Left lung (tissue), 4 donors: ENCODE measurements at regions not wholly inside any gene's neighbourhood (a gene's known extent, or its start where the extent isn't known, plus 50 kb on each side); places are given as distances from the start of the nearest gene placed in this dataset.
A peak's percentile ranks its signal among the peaks of the same experiment; 100 is the strongest.

Experiments
- ATAC-seq: fragments of 200-7000 bp; cut with Tn5 transposase; one replicate; pipeline ENCODE4 v1.9.1; 2020; ENCODE audit warnings: moderate library complexity
- DNase-seq, 4 donors: peaks; one replicate each; pipeline ENCODE4 v3.0.0-alpha.2; 2013 to 2020
- H3K27ac ChIP-seq, 2 donors: fragments of 200-600 bp; sonication (generic) in 1 of 2; one replicate each; pipeline versions ENCODE4 v1.5.0 to v1.8.0; 2020 to 2021
- H3K27me3 ChIP-seq, 2 donors: fragments of 200-600 bp; sonication (generic) in 1 of 2; one replicate each; pipeline versions ENCODE4 v1.5.0 to v1.8.0; 2020 to 2021
- H3K36me3 ChIP-seq, 2 donors: fragments of 200-600 bp; sonication (generic) in 1 of 2; one replicate each; pipeline versions ENCODE4 v1.5.0 to v1.8.0; 2020 to 2021
- H3K4me1 ChIP-seq, 2 donors: fragments of 200-600 bp; one replicate each; pipeline ENCODE4 v1.8.0; 2021
- H3K4me3 ChIP-seq, 2 donors: fragments of 200-600 bp; sonication (generic) in 1 of 2; one replicate each; pipeline versions ENCODE4 v1.5.0 to v1.8.0; 2020 to 2021; ENCODE audit warnings: mild to moderate bottlenecking in 1 of 2
- H3K9me3 ChIP-seq, 2 donors: fragments of 200-600 bp; sonication (generic) in 1 of 2; one replicate each; pipeline versions ENCODE4 v1.5.0 to v1.8.0; 2020 to 2021
- intact Hi-C, 2 donors: fragments of 100-400 bp; cut with DNase I; formaldehyde crosslinking; loops; one replicate each; pipeline versions ENCODE4 v1.11.2 to v1.14.2; 2022
- TF ChIP-seq, protein P1 (sequence below), 2 donors: fragments of 200-600 bp; sonication (generic) in 1 of 2; IDR thresholded peaks; one replicate each; pipeline versions ENCODE4 v1.5.0 to v1.8.0; 2021; ENCODE audit warnings: antibody characterized with exemption in 2 of 2
- donor health status: DM: no; HTN: yes; CAD: no.
- donor health status: DM: no; HTN: no; CAD: no.

DNA sequence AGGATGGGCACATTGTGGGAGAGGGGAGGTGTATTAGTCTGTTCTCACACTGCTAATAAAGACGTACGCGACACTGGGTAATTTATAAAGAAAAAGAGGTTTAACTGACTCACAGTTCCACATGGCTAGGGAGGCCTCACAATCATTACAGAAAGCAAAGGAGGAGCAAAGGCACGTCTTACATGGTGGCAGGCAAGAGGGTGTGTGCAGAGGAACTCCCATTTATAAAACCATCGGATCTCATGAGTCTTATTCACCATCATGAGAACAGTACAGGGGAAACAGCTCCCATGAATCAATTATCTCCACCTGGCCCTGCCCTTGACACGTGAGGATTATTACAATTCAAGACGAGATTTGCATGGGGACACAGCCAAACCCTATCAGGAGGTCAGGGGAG is 266.7 kb downstream of the HAUS1 start:
- Histone ChIP-seq H3K36me3 (no peaks in the 10 kb centered on the region), H3K4me1 (no peaks in the 10 kb centered on the region), H3K4me3 (no peak overlapping the region), H3K9me3 (no peaks in the 10 kb centered on the region), H3K27me3 (no peaks in the 10 kb centered on the region), H3K27ac (no peak overlapping the region)
- intact Hi-C loops: no loop called here
- DNase-seq: no peak
- no peak for ATAC-seq
- TF ChIP-seq, protein P1, sequence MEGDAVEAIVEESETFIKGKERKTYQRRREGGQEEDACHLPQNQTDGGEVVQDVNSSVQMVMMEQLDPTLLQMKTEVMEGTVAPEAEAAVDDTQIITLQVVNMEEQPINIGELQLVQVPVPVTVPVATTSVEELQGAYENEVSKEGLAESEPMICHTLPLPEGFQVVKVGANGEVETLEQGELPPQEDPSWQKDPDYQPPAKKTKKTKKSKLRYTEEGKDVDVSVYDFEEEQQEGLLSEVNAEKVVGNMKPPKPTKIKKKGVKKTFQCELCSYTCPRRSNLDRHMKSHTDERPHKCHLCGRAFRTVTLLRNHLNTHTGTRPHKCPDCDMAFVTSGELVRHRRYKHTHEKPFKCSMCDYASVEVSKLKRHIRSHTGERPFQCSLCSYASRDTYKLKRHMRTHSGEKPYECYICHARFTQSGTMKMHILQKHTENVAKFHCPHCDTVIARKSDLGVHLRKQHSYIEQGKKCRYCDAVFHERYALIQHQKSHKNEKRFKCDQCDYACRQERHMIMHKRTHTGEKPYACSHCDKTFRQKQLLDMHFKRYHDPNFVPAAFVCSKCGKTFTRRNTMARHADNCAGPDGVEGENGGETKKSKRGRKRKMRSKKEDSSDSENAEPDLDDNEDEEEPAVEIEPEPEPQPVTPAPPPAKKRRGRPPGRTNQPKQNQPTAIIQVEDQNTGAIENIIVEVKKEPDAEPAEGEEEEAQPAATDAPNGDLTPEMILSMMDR (IDR thresholded peaks at IDR 0.05): no peak

DNA sequence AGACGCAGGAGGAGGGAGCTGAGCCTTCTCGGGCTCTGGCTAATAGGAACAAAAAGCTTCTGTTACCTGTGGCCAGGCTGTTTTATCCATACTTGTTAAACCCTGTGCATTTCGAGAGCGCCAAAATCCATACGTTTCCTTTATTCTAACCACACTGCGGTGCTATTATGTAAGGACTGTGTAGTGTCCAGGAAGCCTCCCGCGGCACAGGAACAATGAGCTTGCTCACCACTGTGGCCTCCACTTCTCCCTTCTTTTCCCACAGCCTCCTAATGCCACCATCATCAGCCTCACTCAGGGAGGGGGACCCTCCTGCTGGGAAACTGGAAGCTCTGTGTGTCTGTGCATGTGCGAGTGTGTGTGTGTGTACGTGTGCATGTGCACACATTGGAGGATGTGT is 268.5 kb downstream of the HAUS1 start:
- Histone ChIP-seq H3K9me3 (no peaks in the 10 kb centered on the region), H3K4me1 (no peaks in the 10 kb centered on the region), H3K27me3 (no peaks in the 10 kb centered on the region), H3K36me3 (no peaks in the 10 kb centered on the region), H3K4me3 (no peak overlapping the region), H3K27ac (no peak overlapping the region)
- TF ChIP-seq, protein P1 (IDR thresholded peaks at IDR 0.05): no peak
- DNase-seq: no peak
- ATAC-seq: no peak
- intact Hi-C loops: no loop called here

GRCh38 chr18:46373131-46373530 is 268.9 kb downstream of the HAUS1 start:
- no peaks in the 10 kb centered on the region for H3K36me3 ChIP-seq
- H3K9me3 ChIP-seq: no peaks in the 10 kb centered on the region
- no peaks in the 10 kb centered on the region for H3K27me3 ChIP-seq
- TF ChIP-seq, protein P1 (IDR thresholded peaks at IDR 0.05): no peak
- ATAC-seq (no peak), DNase-seq (no peak)
- intact Hi-C loops: no loop called here
- no peaks in the 10 kb centered on the region for H3K4me1 ChIP-seq
- no peak overlapping the region for H3K27ac ChIP-seq
- H3K4me3 ChIP-seq: no peak overlapping the region

GRCh38 chr18:46373791-46374190 is 269.6 kb downstream of the HAUS1 start:
- Histone ChIP-seq H3K4me1 (no peaks in the 10 kb centered on the region), H3K4me3 (no peak overlapping the region), H3K27me3 (no peaks in the 10 kb centered on the region), H3K36me3 (no peaks in the 10 kb centered on the region), H3K27ac (no peak overlapping the region), H3K9me3 (no peaks in the 10 kb centered on the region)
- ATAC-seq (no peak), DNase-seq (no peak)
- TF ChIP-seq, protein P1 (IDR thresholded peaks at IDR 0.05): no peak
- intact Hi-C loops: no loop called here

DNA sequence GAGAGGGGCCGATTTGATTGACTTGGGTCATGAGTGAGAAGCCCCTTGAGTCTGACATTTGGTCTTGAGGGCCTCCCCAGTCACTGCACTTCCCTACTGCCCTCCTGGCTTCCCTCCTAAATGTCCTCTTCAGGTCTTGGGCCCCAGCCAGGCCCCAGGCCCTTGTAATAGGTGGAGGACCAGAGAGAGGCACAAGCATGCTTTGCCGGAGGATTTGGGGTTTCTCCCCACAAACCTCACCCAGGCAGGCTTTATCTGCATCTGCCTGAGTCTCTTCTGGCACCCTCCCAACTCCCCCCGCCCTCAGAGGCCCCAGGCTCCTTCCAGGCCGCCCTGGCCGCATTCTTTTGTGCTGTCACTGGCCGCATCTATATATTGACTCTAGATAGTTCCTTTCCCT is 270.7 kb downstream of the HAUS1 start:
- H3K36me3 ChIP-seq: no peaks in the 10 kb centered on the region
- no peak overlapping the region for H3K4me3 ChIP-seq
- ATAC-seq (peak; percentile 78), DNase-seq (peak in 3 of 4 donors; percentile 48 to 77 (median 64))
- TF ChIP-seq, protein P1 (IDR thresholded peaks at IDR 0.05): no peak
- no peaks in the 10 kb centered on the region for H3K27me3 ChIP-seq
- no peak overlapping the region for H3K27ac ChIP-seq
- no peaks in the 10 kb centered on the region for H3K4me1 ChIP-seq
- no peaks in the 10 kb centered on the region for H3K9me3 ChIP-seq
- intact Hi-C loops: no loop called here
